HL-60 (cell line): ENCODE measurements at regions not wholly inside any gene's neighbourhood (a gene's known extent, or its start where the extent isn't known, plus 50 kb on each side); places are given as distances from the start of the nearest gene placed in this dataset.

Source experiments
- DNase-seq, 2 experiments: peaks; one replicate each; pipeline ENCODE4 v3.0.0-alpha.2; 2010 to 2020; ENCODE audit warnings: low read depth in 1 of 2, low spot score in 1 of 2
- H3K27ac ChIP-seq: fragments of 250-450 bp; sonication (Bioruptor Pico); replicated peaks from 2 replicates; pipeline ENCODE4 v1.5.1; 2020; ENCODE audit warnings: mild to moderate bottlenecking, moderate library complexity
- H3K27me3 ChIP-seq: fragments of 250-450 bp; sonication (Bioruptor Pico); 2 replicates; pipeline ENCODE4 v1.5.1; 2021; ENCODE audit warnings: mild to moderate bottlenecking, moderate library complexity; ENCODE audit not compliant: insufficient read depth, poor library complexity, severe bottlenecking
- H3K4me3 ChIP-seq: replicated peaks from 2 replicates; pipeline ENCODE4 v1.5.1; 2011; ENCODE audit warnings: mild to moderate bottlenecking, control low read depth, low read length; ENCODE audit not compliant: insufficient read depth
- GABPA ChIP-seq: IDR thresholded peaks from 2 replicates; pipeline ENCODE4 v1.6.1; 2012; ENCODE audit warnings: low read depth
- POLR2AphosphoS5 ChIP-seq: IDR thresholded peaks from 2 replicates; pipeline ENCODE4 v1.6.1; 2012; ENCODE audit warnings: low read depth
- REST ChIP-seq: IDR thresholded peaks from 2 replicates; pipeline ENCODE4 v1.6.1; 2012; ENCODE audit warnings: low read depth; ENCODE audit not compliant: insufficient replicate concordance
- SPI1 ChIP-seq: IDR thresholded peaks from 2 replicates; pipeline ENCODE4 v1.6.1; 2012; ENCODE audit warnings: low read depth, mild to moderate bottlenecking, borderline replicate concordance
- TF ChIP-seq, protein P1 (sequence below): IDR thresholded peaks from one replicate; pipeline ENCODE4 v1.5.1; 2011; ENCODE audit warnings: low read length, control low read depth, inconsistent platforms; ENCODE audit not compliant: insufficient read depth

DNA sequence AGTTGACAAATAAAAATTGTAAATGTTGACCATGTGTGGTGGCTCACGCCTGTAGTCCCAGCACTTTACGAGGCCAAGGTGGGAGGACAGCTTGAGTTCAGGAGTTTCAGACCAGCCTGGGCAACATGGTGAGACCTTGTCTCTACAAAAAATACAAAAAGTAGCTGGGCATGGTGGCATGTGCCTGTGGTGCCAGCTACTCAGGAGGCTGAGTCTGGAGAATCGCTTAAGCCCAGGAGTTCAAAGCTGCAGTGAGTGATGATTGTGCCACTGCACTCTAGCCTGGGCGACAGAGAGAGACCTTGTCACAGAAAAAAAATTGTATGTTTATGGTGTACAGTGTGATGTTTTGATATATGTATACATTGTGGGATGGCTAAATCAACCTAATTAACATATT is 119.6 kb downstream of the NPIPB5 start:
- TF ChIP-seq SPI1 (no peak), POLR2AphosphoS5 (no peak)
- Histone ChIP-seq H3K4me3 (no peak overlapping the region), H3K27me3 (peaks cover 11% of the 10 kb centered on the region), H3K27ac (no peak overlapping the region)
- no peak for DNase-seq

DNA sequence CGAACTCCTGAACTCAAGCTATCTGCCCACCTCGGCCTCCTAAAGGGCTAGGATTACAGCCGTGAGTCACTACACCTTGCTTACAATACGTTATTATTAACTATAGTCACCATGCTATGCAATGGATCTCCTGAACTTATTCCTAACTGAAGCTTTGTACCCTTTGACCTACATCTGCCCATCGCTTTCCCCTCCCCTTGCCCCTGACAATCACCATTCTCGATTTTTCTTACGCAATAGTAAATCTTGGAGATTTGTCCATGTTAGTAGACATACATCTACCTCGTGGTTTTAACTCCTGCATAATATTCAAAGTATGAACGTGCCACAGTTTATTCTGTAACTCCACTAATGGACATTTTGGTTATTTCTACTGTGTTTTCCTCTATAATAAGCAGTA is 120.6 kb downstream of the NPIPB5 start:
- H3K27ac ChIP-seq: no peak overlapping the region
- DNase-seq: no peak
- no peak for TF ChIP-seq GABPA
- TF ChIP-seq REST: no peak
- no peak for TF ChIP-seq POLR2AphosphoS5
- H3K4me3 ChIP-seq: no peak overlapping the region
- H3K27me3 ChIP-seq: peaks cover 15% of the 10 kb centered on the region

DNA sequence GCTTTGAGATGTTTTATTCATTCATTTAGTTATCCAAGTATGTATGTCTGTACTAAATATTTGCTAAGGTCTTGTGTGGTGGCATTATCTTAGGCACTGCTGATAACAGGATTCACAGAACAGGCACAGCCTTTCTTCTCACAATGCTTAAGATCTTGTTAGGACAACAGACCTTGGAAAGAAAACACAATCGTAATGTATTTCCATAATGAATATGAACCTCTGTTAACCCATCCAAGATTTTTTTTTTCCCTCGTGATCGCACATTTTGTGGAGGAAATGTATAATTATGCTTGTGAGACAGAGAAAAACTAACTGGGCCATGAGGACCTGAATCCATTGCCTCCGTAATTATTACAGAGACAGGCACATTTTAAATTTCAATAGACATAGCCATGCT is 121.9 kb downstream of the NPIPB5 start:
- peaks cover 15% of the 10 kb centered on the region for H3K27me3 ChIP-seq
- no peak for DNase-seq
- no peak overlapping the region for H3K27ac ChIP-seq
- TF ChIP-seq SPI1: no peak
- TF ChIP-seq REST: no peak
- TF ChIP-seq, protein P1, sequence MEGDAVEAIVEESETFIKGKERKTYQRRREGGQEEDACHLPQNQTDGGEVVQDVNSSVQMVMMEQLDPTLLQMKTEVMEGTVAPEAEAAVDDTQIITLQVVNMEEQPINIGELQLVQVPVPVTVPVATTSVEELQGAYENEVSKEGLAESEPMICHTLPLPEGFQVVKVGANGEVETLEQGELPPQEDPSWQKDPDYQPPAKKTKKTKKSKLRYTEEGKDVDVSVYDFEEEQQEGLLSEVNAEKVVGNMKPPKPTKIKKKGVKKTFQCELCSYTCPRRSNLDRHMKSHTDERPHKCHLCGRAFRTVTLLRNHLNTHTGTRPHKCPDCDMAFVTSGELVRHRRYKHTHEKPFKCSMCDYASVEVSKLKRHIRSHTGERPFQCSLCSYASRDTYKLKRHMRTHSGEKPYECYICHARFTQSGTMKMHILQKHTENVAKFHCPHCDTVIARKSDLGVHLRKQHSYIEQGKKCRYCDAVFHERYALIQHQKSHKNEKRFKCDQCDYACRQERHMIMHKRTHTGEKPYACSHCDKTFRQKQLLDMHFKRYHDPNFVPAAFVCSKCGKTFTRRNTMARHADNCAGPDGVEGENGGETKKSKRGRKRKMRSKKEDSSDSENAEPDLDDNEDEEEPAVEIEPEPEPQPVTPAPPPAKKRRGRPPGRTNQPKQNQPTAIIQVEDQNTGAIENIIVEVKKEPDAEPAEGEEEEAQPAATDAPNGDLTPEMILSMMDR: no peak
- no peak for TF ChIP-seq GABPA
- no peak for TF ChIP-seq POLR2AphosphoS5
- H3K4me3 ChIP-seq: no peak overlapping the region

DNA sequence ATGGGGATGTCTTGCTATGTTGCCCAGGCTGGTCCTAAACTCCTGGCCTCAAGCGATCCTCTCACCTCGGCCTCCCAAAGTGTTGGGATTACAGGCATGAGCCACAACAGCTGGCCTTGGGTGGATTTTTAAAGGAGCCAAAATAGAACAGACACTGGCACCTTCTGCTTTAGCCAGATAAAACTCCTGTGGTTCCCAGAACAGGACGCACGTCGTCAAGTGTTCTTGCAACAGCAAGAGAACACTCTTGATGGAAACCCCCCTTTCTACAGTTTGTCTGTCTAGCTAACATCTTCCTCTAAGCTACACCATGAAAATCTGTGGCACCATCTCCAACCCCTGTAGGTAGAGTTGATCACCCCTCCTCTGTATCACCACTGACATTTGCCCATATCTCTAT is 122.6 kb downstream of the NPIPB5 start:
- Histone ChIP-seq H3K27ac (no peak overlapping the region), H3K4me3 (no peak overlapping the region), H3K27me3 (peaks cover 15% of the 10 kb centered on the region)
- no peak for DNase-seq
- TF ChIP-seq, protein P1: no peak
- TF ChIP-seq POLR2AphosphoS5: no peak
- no peak for TF ChIP-seq SPI1
- TF ChIP-seq GABPA: no peak
- TF ChIP-seq REST: no peak
